C4-2B (cell line): ENCODE measurements at regions not wholly inside any gene's neighbourhood (a gene's known extent, or its start where the extent isn't known, plus 50 kb on each side); places are given as distances from the start of the nearest gene placed in this dataset.
A peak's percentile ranks its signal among the peaks of the same experiment; 100 is the strongest.

Experiments used
- H3K27ac ChIP-seq: fragments of 450-650 bp; 2 replicates; pipeline ENCODE4 v1.5.1; 2017
- CTCF ChIP-seq: fragments of 450-650 bp; conservative IDR thresholded peaks from 2 replicates; pipeline ENCODE4 v1.5.1; 2017; ENCODE audit warnings: mild to moderate bottlenecking
- ZFX ChIP-seq: fragments of 450-650 bp; IDR thresholded peaks from 2 replicates; pipeline ENCODE4 v1.6.1; 2017

DNA sequence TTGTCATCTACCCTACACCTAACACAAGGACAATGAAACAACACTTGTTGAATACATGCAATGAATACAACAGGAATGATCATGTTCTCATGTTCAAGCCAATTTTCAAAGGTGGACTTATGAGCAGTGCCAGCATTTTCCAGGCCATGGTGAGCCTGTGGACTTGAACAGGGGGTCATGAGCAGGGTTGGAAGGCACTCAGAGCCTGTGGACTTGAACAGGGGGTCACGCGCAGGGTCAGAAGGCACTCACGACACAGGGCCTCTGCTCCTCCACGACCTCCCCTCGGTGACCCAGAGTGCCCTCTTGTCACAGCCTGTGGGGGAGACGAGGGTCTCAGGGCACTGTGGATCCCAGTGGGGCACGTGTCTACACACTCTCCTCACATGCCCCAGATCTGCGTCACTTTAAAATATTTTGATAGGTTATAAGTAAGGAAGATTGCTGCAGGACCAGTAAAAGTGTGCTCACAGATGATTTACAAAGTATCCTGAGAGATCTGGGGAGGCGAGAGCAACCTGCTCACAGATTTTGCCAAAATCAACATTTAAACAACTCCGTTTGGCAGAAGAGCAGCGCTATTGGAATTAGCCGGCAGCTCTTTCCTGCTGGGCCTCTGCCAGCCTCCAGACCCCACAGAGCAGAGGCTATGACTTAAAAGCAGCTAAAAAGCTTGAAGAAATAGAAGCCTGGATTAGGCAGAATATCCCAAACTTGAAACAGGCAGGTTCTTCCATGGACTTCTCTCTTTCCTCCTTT is 121.9 kb downstream of the TMEM18 start:
- no peak for TF ChIP-seq CTCF
- TF ChIP-seq ZFX, result no peak
- H3K27ac ChIP-seq, result peak overlapping the region; percentile 93

DNA sequence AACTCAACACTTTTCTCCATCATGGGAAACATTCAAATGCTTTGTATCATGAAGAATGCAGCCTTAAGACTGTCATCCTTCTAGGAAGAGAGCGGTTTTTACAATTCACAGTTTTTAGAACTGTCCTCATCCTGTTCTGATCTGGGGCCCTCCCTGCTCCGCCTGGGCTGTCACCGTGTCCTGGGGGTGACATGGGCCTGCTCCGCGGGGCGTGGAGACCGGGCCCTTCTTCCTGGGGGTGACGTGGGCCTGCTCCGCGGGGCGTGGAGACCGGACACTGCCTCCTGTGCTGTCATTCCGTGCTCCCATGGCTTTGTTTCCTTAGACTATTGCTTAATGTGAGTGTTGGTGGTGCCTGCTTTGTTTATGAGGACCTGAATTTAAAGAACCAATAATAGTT is 122.8 kb downstream of the TMEM18 start:
- TF ChIP-seq ZFX (no peak), CTCF (no peak)
- peak overlapping the region; percentile 93 for H3K27ac ChIP-seq

DNA sequence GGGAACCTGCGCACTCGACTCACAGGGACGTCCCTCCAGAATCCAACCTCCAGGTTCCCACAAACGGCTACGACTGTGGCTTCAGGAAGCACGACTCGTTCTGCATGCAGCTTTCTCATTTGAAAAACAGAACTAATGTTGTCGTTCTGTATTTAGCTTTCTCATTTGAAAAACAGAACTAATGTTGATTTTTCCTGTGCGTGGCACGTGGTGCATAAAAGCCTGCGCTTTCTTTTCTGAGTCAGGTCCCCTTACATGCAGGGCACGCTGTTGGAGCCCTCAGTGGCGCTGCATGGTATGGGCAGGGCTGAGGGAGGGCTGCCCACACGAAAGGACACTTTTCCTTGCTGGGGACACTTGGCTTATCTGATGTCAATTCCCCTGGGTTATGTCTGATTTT is 124.3 kb downstream of the TMEM18 start:
- peak overlapping the region; percentile 4; the same call in 1 of the 2 replicates for H3K27ac ChIP-seq
- no peak for TF ChIP-seq CTCF
- no peak for TF ChIP-seq ZFX

DNA sequence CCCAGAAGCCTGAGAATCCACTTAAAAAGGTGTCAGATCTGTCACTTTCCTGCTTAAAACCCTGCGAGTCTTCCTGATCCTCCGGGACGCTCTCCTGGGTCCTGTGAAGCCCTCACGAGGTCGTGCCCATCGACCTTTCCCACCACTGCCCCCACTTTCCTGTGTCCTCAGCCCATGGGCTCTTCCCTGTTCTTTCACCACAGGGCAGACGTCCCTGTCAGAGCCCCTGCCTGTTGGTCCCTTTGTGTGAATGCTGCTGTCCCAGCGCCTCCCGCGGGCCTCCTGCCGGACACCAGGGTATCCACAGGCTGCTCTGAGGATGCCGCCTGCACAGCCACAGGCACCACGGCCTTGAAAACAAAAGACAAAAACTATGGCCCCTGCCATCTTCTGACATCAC is 125.6 kb downstream of the TMEM18 start:
- no peak overlapping the region for H3K27ac ChIP-seq
- TF ChIP-seq CTCF (no peak), ZFX (no peak)

DNA sequence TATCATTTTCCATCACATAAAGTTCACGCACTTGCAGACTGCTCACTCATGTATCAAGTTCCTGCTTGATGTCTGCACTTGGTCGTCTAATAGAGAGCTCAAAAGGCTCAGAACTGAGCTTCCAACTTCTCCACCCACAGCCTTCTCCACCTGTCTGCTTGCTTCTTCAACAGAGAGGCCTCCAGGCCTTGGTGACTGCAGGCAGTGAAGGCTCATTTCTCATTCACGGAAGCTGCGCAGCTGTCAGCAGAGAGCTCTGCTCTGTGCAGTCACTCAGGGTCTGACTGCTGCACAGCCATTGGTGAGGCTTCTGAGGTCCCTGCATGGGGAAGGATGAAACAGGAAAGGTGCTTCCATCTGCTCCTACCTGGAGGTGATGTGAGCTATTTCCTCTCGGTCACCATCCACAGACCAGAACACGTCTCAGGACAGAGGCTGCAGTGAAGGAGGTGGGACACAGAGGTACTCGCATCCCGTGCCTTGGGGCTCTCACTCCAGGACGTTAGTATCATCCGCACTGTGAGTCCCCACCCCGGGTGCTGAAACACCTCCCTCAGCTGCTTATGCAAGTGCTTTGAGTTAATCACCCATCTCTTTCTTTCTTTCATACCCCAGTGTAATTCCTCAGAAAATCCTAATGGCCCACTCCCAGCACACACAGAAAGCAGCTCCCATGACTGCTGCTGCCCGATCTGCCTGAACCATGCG is 126.2 kb downstream of the TMEM18 start:
- TF ChIP-seq ZFX, result no peak
- TF ChIP-seq CTCF, result no peak
- no peak overlapping the region for H3K27ac ChIP-seq

DNA sequence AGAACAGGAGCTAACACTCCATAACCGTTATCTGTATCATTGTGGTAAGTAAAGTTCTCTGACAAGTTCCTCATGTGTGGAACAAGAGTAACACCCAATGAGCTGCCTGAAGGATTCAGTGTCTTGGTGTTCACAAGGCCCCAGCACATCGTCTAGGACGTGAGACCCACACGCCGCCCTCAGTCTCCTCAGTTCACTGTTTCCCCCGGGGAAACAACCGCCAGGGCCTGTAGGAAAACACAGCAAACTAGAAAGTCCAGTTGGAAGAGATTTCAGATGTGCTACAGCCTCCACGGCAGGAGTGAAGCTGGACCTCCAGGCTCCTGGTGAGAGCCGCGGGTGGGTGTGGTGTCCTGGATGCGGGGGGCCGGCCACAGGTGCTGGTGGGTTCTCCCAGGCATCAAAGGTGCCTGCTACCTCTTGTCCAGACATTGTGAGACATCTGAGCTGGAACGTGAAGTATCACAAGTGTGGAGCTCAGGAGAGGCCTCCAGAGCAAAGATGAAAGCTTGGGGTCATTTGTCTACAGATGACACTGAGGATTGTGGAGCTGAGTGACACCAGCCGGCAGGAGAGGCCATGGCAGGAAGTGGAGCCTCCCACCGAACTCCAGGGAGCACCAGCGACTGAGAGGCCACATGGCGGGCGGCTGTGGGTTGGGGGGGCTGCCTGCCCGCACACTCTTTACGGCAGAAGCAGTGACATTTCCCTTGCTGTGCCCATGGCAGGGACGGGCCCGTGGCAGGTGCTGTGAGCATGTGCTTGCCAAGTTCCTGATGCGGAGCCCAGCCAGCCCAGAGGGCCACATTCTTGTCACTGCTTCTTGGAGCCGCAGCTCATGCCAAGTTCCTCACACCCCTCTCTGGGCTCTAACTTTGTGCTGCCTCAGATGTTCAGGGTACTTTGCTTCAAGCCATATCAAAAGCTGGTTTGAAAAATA is 131.2 kb downstream of the TMEM18 start:
- H3K27ac ChIP-seq, result no peak overlapping the region
- TF ChIP-seq ZFX, result no peak
- TF ChIP-seq CTCF, result no peak
